Activated CD8-positive, alpha-beta memory T cell treated with anti-CD3 and anti-CD28 coated beads, Interleukin-2, amount 50 U/mL, for 24 hours (primary cell): ENCODE measurements at regions not wholly inside any gene's neighbourhood (a gene's known extent, or its start where the extent isn't known, plus 50 kb on each side); places are given as distances from the start of the nearest gene placed in this dataset.
"Not testable (repeated sequence)": the region's sequence is repeated elsewhere in the genome, so short reads cannot be mapped to it uniquely, and the experiment has no call there.

Experiments
- DNase-seq: peaks from one replicate; pipeline ENCODE4 v3.0.0-alpha.2; 2020; ENCODE audit errors: extremely low read depth

DNA sequence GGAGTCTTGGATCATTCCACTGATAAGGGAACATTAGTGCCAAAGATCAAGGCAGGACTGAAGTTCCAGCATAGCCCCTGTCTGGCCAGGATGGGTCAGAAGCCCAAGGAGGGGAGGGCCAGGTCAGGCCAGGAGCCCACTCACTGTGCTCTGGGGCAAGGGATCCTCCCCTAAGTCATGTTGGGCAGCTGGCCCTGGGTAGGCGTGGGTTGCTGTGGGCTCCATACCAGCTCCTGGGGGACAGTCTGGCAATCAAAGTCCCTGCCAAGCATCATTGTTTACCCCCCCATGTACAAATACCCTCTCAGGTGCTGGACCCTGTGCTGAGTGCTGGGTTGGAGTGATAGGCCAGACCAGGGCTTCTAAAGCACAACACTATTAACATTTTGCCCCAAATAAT lies 130.5 kb downstream of the IRX5 start:
- DNase-seq, result no peak

DNA sequence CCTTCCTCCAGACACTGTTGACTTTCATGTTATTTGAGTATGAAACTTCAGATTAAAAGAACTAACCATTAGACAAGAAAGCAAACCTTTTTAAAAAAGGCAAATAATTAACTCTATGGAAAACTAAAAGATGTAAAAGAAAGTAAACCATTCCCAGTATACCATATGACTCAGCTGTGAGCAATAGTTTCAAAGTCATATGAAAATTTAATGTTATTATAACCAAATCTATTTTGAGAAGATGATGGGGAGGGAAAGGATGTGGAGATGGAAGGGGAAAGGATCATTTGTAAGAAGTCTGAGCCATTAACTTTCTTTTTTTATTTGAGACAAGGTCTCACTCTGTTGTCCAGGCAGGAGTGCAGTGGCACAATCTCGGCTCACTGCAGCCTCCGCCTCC lies 131.8 kb downstream of the IRX5 start:
- DNase-seq, result no peak

DNA sequence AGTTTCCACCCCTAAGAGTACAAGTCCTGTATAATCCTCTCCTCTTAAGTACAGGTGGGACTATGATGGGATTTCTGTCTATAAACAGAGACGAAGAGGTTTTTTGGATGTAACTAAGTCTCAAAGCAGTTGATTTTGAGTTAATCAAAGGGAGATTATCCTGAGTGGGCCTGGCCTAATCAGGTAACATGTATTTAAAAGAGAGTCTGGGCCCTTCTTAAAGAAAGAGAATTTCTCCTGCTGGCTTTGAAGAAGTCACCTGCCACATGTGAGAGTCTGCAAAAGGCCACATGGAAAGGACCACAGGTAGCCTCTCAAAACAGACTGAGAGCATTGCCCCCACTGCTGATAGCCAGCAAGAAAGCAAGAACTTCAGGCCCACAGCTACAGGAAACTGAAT lies 142.3 kb downstream of the IRX5 start:
- DNase-seq, result no peak

DNA sequence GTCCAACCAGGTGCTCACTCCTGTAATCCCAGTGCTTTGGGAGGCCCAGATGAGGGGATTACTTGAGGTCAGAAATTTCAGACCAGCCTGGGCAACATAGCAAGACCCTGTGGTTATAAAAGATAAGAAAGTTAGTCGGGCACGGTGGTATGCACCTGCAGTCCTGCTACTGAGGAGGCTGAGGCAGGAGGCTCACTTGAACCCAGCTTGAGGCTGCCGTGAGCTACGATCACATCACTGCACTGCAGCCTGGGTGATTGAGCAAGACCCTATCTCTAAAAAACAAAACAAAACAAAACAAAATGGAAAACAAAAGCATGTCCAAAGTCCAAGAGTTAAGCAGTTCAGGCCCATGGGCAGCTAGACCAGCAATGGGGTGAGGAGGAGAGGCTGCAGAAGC lies 143.2 kb downstream of the IRX5 start:
- DNase-seq, result no peak

DNA sequence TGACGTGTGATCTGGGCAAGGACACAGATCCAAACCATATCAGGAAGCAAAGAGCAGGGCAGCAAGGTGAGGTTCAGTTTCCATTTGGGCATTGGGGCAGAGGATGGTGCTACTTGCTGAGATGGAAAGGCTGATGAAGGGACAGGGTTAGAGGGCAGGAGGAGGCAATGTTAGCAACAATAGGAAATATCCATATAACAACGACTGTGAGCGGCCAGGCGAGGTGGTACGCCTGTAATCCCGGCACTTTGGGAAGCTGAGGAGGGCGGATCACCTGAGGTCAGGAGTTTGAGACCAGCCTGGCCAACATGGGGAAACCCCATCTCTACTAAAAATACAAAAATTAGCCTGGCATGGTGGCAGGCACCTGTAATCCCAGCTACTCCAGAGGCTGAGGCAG lies 144.5 kb downstream of the IRX5 start:
- DNase-seq, result not testable (repeated sequence)

DNA sequence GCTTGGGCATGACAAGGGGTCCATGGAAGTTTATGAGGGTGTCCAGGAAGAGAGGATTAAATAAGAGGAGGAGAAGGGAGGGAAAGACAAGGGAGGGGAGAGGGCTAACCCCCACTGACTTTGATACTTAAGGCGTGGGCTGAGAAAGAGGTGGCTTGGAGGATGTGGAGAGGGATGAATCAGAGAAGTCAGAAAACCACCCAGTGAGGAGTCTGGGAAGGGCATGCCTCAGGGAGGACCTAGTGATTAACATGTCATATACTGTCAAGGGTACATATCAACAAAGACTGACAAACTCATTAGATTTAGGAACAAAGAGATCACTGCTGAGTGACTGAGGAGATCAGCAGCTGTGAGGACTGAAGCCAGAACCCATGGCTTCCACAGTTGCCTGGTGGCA lies 145.4 kb downstream of the IRX5 start:
- DNase-seq, result no peak

DNA sequence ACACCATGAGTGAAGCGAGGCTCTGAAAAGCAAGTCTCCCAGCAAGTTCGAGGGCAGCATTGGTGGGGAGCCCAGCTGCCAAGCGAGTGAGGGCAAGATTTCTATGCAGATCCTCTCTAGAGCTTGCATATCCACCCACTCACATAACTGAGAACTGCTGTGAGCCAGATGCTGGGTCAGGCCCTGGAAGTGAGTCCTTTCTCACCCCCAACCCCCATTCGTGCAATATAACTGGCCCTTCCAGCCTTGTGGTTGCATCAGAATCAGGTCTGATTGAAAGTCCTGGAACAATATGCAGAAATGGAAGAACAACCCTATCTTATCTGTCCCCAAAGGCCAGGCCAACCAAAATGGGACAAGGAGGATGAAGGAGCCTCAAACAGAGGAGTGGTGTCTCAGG lies 146.6 kb downstream of the IRX5 start:
- no peak for DNase-seq

DNA sequence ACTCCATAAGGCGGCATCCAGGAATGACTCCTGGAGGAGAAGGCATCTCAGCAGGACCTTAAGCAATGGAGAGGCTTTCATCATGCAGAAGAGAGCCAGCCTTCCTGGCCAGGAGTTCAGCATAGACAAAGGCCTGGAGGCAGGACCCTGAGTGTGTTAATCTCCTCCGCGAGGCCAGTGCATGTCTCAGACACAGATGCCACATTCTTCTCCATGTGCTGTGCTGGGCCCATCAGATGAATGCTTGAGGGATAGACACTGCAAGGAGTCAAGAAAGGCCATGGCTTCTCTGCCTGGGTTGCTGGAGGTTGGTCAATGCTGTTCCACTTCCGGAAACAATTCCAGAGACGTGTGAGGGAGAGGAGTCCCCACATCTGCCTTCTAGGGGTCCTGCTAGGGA lies 147.5 kb downstream of the IRX5 start:
- no peak for DNase-seq

DNA sequence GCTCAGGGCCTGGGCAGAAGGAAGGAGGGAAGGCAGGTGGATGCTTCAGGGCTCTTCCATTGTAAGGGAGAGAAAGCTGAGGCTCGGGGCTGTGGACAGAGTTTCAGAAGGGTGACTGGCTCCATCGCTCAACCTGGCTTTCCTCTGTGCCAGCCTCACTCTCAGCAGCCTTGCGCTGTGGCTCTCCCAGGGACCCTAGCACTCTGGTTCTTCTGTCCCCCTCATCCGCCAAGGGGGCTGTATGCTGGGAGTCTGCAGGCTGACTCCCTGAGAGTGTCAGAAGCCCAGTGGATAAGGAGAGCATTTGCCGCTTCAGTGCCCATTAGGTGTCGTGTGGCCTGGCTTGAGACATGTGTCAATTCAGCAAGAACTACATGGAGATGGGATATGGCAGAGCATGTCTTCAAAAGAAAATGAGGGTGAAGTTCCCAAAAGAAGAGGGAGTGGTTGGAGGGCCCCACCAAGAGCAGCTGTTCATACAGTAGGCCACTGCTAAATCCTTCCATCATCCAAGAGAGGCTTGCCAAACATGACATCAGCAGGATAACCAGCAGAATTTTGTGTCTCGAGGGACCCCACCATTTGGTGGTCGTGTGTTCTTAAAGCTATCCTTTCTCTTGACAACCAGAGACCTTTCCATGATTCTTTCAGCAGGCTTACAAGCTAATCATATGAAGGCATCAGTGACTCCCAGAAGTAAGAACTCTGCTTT lies 148.2 kb downstream of the IRX5 start:
- DNase-seq, result no peak

DNA sequence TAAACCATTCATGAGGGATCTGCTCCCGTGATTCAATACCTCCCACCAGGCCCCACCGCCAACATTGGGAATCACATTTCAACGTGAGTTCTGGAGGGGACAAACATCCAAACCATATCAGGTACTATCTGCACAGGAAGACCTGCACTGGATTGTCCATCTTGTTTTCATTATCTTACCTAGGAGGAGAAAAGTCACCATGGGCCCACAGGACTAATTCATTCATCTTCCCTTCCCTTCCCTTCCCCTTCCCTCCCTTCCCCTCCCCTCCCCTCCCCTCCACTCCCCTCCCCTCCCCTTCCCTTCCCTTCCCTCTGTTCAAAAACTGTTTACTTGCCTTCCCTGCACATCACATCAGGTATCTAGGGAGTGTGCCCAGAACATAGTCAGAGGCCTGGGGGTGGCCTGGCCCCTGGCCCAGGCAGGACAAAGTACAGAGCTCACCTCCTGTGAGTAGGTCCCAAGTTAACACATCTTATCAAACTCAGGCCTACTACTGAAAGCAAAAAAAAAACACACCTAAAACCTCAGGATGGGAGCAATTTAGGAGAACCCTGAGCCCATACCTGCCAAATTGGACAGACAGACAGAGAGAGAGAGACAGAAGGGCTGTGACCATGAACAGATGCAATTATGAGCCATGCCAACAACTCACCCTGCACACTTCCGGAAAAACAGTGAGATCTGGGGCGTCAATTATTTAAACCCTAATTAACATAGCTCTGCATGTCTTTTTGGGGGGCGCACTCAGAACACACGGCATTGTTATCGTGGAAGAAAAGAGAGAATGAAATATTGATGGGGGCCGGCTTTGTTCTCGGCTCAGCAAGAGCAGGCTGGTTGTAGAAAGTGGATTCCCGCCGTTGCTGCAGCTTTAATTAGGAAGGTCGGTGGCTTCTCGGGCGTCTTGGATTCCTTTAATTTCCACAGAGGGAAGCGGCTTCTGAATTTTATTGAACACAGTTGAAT lies 151.2 kb downstream of the IRX5 start:
- no peak for DNase-seq

DNA sequence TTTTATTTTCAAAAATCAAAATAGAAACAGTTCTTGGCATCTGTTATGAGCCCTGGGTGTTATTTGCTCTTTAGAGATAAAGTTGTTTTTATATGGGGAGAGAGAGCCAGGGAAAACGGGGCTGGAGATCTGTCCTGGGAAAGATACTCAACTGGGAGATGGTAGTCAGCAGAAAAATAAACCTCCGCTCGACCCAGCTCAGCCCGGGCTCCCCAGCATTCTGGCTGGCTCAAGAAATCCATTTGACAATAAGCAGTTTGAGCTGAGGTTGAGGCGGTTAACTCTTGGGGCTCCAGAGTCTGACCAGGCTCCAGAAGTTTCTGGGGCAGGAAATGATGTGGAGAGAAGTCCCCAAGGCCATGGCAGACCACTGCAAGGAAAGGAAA lies 151.9 kb downstream of the IRX5 start:
- DNase-seq, result no peak

DNA sequence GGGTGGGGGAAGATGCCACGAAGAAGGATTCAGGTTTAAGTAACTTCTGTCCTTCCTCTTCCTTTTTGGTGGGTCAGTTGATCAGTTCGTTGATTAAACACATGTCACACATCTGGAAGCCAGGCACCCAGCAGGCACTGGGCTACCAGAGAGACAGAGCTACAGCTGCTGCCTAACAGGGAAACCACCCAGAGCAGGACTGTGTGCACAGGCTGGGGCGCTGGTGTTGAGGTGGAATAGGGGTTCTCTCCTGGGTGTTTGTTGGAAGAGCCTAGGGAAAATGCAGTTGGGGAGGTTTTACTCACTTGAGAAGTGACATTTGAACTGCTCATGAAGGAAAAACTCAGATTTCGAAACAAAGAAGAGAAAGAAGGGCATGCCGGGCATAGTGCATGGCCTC lies 152.4 kb downstream of the IRX5 start:
- DNase-seq, result no peak

DNA sequence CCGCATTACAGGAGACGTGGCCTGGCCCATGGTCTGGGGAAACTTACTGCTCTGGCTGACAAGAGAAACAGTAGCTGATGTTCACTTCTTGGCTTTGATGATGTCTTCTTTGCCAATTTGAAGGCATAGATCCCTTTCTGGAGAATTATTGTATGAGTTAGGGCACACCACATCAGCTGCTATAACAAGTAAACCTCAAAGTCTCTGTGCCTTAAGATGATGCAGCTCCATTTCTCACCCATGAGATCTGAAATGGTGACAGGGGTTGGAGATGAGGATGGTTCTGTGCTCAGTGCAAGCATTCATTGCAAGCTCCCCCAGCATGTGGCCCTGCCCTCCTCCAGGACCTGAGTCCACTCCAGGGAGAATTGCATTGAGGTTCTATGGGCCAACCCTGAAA lies 157.4 kb downstream of the IRX5 start:
- DNase-seq, result no peak

DNA sequence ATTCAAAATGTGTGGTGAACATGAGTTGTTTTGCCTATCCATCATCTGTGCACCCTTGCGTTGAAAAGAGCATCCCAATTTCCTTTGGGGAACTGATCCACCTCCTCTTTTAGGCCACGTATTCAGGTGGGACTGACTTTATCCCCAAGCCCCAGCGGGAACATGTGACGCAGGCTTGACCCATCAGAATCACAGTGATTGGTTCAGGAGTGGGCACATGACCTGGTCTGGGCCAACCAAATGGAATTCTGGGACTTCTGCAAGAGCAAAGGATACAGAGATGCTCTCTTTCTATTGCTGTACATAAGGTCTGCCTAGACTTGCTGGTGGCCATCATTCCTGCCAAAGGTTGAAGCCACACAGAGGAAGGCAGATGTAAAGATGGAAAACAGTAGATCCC lies 158.9 kb downstream of the IRX5 start:
- no peak for DNase-seq

DNA sequence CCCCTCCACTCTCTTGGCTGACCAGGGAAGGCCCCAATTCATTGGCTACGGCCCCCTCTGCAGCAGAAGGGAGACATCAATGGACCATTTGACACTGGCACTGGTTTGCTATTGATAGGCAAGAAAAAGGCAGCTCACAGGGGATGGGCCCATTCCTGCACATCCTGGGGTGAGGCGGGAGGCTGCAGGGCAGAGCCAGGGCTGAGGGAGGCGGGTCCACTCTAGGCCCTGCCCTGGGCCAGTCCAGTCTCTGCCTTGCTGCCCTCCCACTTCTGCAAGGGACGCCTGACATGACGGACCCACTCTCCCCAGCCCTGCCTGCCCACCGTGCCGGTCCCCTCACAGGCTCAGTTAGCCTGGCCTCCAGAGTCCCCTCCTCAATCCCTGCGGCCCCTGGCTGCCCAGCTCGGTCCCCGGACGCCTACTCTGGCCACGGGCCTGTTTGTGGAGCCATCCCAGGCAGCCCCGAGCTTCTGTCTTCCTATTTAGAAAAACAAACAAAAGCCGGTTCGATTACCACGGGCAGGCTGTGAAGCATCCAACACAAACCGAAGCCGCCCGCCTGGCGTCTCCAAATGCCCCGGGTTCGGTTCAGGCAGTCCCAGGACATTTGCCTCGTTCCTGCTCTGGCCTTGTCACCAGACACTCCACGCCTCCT lies 160.7 kb downstream of the IRX5 start:
- no peak for DNase-seq

DNA sequence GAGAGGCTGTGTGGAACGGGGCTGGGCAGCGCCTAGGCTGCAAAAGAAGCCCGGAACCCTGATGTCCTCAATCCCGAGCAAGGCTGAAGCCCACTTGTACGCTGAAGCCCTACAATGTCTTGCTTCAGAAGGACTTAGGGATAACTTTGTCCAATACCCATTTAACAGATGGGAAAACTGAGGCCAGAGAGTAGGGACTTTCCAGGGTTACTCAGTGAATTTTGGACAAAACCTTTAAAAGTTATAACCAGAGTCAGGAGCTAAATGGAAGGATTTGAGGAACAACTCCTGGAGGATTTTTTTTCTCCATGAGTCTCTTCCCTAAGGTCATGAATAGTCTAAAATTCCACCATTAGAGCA lies 161.2 kb downstream of the IRX5 start:
- DNase-seq, result no peak

DNA sequence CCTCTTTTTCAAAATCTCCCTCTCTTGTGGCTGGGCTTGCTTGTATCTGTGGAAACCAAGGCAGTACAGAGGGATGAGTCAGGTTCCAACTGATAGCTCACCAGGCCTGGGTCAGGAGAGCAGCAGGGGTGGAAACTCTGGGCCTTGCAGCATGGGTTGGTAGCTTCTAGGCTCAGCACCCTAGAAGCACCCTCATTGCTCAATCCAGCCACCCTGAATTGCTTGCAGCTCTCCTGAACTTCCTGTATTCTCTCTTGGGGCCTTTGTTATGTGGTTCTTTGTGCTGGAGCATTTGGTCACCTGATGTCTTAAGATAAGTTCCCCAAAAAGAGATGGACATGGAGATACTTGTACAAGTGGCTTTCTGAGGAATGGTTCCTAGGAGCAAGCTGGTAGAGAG lies 169.4 kb downstream of the IRX5 start:
- DNase-seq, result no peak

DNA sequence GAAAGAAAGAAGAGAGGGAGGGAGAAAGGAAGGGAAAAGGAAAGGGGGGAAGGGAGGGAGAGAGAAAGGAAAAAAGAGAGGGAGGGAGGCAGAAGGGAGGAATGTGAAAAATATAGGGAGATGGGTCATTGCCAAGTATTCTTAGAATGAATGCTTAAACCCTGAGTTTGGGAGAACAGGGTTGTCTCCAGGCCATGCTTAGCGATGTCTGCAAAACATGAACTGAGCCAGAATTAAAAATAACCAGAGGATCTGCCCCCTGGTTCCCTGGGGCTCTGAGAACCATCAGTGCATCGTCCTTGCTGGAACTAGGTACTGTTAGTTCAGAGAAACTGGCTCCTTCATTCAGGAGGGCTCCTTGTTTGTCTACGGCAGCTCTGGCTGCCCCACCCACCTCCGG lies 170.4 kb downstream of the IRX5 start:
- no peak for DNase-seq

DNA sequence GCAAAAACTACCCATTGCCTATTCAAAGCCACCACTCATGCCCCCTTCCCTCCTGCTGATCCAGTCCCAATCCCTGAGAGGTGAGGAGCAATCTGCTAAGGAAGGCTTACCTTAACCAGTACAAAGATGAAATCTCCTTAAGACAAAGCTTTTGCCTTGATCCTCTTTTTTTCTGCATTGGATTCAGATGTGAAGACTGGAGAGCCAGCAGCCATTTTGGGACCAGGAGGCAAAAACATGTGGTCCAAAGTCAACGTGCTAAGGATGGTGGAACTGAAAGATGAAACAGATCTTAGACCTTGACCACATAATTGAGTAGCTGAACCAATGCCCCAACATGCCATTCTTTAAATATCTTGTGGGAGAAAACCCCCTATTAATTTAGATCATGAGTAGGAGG lies 171.4 kb downstream of the IRX5 start:
- DNase-seq, result no peak

DNA sequence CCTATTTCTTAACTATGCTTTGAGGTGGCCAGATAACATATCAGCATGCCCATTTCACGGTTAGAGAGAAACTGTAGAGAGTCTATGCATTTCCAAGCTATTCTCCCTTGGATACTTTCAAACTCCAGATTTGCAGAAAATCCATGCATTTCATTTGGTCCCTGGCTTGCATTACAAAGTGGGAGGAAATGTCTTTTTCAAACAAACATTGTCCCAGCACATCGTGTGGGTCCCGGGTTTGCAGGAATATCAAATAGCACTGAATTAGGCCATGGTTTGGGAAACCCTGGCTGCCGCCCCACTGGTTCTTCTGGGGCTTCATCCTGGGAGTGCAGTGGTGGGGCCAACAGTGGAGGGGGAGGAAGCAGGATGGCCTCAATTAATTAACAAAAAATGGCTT lies 171.9 kb downstream of the IRX5 start:
- DNase-seq, result no peak

DNA sequence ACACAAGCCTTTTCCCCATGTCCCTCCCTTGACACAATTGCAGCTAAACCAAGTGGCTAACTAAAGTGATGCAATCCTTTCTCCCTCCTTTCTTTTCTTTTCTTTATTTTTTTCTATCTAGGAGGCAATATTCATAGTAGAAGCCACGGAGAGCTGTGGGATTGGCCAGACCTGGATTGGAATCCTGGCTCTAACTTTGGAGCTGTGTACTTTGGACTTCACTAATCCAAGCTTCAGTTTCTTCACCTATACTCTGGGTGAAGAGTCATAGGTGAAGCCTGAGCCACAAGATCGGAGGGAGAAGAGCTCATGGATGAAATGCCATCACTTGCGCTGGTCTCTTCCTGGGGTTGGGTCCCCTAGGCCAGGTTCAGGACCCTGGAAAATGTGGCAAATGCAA lies 177.2 kb downstream of the IRX5 start:
- DNase-seq, result no peak

DNA sequence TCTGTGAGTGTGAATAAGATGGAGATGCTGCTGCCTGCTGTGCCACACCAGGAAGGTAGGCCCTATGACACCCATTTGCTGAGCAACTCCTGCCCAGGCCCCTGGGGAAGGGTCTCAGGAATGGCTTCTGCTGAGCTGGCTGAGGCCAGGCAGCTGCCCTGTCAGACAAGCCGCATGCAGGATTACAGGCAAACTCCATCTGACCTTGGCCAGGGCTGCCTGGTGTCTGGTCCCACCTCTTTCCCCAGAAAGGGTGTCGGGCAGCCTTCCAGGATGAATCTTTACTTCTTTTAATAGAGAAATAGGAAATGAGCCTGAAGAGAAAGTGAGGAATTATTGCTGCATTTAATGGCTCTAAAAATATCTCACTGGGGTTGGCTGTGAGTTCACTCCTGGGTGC lies 182.5 kb downstream of the IRX5 start:
- DNase-seq, result no peak

DNA sequence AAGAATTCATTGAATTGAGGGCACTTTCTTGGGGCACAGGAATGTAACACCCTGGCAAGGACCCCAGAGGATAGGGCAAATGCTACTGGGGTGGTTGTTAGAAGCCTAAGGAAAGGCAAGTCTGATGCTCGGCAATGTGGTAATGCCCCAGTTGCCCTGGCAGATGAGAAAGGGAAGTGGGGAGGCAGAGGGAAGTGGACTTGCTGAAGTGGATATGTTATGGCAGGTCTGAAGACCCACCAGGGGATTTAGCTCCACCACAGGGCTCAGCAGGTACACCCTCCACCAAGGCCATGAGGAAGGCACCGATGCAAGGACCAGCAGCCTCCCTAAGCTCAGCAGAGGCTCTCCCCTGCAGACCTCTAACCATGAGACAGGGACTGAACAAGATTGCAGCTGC lies 184.8 kb downstream of the IRX5 start:
- no peak for DNase-seq
